ENCODE measurements at regions not wholly inside any gene's neighbourhood (a gene's known extent, or its start where the extent isn't known, plus 50 kb on each side); places are given as distances from the start of the nearest gene placed in this dataset.
"Not testable (repeated sequence)": the region's sequence is repeated elsewhere in the genome, so short reads cannot be mapped to it uniquely, and the experiment has no call there.

GRCh38 chr11:115608976-115609375 is 104.8 kb upstream of the CADM1 start:
- DNase-seq: no peak

DNA sequence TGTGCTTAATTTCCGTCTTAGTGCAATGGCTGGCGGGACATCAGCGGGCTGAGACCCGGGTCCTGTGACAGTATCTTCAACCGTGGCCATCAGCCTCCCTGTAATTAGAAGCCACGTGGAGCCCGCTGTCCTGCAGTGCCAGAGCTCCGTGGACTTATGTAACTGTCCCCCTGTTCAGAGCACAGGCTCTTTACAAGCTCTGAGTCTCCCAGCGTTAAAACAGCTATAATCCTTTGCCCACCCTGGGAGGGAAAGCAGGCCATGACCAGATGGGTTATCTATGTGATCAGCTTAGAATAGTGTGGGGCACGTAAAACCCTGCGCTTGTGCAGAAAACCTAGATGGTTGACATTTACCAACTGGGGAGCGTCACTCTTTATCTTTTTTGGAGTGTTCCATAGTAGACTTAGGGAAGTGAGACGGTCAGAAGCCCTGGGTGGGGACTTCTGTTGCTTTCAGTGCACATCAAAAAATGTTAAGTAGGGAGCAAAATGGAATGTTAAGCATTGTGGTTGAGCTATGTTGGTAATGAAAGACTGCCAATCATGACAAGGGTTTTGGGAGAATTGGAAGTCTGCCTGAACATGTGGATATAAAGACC is 103.5 kb upstream of the CADM1 start:
- DNase-seq: no peak

GRCh38 chr11:115606498-115607220 is 102.4 kb upstream of the CADM1 start:
- no peak for DNase-seq

DNA sequence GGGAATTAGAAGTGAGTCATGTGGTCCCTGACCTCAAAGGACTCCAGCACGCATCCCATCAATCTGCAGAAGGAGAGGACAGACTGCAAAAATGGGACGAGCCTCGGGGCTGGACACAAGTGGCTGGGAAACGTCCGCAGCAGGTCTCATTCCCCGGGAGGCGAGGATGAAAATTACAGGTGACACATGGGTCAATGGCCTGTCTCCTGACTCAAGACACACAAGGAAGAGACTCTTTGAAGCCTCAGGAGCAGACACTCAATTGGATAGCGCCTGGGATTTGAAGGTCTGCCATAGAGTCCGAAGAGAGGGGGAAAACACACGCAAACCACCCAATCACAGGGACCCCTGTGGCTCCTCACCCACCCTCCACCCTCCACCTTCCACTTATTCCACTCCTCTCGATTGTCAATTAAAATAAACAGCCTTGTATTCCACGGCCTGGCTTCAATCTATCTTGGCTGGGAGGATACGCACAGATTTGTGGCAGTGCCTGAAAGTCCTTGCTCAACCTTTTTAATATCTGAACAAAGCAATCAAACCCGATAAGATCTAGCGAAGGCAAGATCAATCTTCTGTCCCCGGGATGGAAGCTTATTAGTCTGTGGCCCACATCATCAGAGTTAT is 101.8 kb upstream of the CADM1 start:
- no peak for DNase-seq

DNA sequence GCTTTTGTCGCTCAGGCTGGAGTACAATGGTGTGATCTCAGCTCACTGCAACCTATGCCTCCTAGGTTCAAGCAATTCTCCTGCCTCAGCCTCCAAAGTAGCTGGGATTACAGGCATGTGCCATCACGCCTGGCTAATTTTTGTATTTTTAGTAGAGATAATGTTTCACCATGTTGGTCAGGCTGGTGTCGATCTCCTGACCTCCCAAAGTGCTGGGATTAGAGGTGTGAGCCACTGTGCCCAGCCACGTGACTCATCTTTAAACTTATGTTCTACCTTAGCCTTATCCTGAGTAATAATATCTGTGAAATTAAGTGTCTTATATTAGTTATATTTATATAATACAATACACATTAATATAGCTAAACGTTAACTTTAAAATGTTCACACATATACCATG is 101.2 kb upstream of the CADM1 start:
- DNase-seq: not testable (repeated sequence)

DNA sequence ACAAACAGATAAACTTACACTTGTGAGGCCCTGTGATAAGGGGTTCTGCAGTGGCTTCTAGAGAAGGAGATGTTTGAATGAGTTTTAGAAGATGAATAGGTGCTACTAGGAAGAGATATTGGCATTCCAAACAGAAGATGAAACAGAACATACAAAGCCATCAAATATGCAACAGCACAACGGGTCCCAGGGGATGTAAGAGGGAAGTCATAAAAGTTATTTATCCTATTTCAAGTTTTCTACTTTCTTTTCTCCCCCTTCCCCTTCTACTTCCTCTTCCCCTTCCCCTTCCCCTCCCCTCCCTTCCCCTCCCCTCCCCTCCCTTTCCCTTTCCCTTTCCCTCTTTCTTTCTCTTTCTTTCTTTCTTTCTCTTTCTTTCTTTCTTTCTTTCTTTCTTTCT is 94.9 kb upstream of the CADM1 start:
- DNase-seq: no peak

DNA sequence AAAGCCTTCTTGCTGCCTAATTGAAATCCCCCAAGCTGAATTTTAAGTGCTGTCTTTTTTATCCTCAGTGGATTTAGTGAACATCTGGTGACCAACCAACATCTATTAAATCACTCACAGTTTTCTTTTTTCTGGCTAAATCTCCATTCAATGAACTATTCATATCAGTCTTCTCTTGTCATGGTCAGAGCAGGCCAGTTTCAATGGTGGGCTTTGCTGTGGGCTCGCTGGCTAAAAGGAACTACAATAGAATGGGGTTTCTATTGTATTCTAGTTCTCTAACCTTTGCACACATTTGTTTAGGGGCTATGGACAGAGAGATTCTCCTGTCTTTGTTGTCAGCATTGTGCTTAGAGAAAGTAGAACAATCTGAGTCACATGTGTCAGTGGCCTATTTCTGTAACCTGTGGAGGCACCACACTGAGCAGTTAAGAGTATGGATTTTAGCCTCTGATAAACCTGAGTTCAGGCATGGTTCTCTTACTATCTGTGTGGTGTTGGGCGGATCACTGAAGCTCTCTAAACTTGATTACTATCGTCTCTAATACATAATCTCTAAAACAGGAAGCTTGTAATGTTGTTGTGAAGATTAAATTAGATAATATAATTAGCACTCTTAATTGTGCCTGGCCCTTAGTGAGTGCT is 94.2 kb upstream of the CADM1 start:
- DNase-seq: no peak

- DNase-seq: no peak
Measured at GRCh38 chr11:115591380-115591779, 87.2 kb upstream of the CADM1 start.

DNA sequence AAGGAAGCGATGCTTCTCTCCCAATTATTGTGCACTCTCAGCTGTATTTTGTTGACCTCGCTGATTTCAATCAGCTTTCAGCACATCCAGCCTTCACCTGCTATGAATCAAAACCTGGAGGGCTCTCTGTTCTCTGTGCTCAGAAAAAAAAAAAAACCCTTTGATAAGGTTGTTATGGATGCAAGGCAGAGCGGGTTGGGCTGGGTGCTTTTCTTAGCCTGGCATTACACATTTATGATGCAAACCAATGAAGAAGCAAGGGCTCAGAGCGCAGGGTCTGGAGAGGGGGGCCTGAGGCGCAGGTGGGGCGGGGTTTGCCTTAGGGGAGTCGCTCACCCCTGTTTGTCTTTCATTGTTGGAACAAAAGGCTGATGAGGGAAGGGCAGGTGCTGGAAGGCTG is 86.0 kb upstream of the CADM1 start:
- DNase-seq: no peak

- no peak for DNase-seq
Measured at GRCh38 chr11:115587718-115588342, 83.6 kb upstream of the CADM1 start.

- no peak for DNase-seq
Measured at GRCh38 chr11:115585361-115586024, 81.3 kb upstream of the CADM1 start.

DNA sequence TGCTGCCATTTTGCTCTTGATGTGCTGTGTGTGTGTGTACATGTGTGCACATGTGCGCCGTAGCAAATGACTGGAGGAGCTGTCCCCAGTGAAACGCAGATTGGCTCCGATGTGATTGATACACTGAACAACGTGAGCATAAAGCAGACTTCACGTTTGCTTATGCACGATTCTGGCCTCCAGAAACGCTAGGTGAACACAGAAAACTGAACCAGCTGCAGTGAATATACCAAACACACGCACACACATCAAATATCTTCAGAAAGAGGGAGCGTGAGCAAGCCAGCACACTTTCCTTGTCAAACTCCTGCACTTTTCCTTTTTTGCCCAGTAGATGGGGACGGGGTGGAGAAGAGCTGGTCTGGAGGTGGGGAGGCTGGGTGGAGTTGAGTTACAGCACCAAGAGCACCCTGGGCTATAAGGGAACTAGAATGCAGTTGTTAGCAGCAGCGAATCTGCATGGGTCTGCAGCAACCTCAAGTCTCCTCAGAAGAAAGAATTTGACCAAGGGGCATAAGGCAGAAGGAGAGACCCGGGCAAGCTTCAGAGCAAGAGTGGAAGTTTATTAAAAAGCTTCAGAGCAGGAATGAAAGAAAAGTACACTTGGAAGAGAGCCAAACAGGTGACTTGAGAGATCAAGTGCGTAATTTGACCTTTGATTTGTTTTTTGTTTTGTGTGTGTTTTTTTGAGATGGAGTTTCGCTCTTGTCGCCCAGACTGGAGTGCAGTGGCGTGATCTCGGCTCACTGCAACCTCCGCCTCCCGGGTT is 77.8 kb upstream of the CADM1 start:
- DNase-seq: no peak

DNA sequence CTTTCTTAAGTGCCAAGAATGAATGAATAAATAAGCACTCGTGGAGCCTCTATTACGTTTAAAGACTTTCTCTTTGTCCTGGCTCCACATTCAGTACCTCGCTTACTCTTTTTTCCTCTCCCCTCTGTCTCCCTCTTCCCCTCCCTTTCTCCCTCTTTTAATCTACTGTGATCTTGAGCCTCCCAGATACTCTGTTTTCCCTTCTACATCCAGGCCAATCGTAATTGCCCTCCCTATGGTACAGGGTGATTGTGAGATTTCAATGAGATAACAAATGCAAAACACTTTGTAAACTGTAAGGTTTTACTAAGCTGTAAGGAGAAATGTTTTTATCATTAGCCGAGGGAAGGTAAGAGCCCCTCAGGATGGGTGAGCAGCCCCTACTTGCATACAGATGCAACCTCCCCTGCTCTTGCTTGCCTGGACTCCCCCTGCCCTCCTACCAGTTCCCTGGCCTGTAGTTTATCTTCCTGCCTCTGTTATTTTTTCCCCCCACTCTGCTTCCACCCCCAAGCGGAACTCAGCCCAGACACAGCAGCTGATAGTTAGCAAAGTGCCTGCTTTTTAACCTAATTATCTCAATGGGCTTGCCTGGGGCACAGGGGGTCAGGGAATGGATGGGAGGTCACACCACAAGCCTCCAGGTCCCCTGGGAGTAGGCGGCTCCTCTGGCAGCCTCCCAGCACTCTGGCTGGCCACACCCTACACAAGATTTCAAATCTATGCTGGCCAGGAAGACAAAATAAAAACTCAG is 76.9 kb upstream of the CADM1 start:
- no peak for DNase-seq

- DNase-seq: no peak
Measured at GRCh38 chr11:115580416-115580815, 76.2 kb upstream of the CADM1 start.

DNA sequence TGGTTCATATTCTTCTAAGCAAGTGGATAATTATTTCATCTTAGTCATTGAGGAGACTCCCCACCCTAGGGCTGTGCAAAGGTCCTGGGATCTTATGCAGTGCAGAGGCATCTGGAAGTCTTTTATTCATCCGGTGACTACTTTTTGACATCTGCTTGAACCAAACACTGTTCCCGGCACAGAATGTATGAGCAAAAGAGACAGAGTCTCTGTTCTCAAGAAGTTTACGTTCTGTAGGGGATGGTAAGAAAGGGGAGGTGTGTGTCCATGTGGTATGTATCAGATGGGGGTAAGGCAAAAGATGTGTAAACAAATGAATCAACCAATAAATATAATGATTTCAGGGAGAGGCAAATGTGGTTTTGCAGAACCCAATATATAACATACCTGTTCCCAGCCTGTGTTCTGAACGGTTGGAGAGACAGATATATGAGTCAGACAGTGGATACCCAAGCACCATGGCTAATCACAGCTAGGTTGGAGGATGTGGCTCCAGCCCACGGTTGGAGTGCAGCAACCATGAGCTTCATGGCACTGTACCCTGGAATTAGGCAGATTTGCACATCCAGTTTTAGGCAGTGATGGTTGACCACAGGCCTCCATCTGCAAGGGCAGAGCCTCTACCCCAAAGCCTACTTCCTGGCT is 75.1 kb upstream of the CADM1 start:
- no peak for DNase-seq

- no peak for DNase-seq
Measured at GRCh38 chr11:115578275-115578674, 74.1 kb upstream of the CADM1 start.

DNA sequence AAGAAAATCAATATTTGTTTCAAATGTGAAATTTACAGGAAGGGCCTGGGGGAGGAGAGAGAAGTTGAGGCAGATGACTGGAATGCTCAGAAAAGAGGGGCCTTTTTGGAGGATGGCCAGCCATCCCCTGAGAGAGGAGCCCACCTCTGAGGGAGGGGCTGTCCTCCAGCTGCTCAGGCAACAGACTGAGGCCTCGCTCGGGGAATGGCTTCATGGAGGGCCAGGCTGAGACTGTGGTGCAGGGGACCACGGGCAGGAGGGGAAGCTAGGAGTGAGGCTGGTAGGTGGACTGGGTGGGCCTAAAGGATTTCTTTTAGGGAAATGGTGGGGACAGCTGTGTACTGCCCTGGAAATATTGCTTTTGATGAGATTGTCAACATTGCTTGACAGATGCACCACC is 73.5 kb upstream of the CADM1 start:
- no peak for DNase-seq

DNA sequence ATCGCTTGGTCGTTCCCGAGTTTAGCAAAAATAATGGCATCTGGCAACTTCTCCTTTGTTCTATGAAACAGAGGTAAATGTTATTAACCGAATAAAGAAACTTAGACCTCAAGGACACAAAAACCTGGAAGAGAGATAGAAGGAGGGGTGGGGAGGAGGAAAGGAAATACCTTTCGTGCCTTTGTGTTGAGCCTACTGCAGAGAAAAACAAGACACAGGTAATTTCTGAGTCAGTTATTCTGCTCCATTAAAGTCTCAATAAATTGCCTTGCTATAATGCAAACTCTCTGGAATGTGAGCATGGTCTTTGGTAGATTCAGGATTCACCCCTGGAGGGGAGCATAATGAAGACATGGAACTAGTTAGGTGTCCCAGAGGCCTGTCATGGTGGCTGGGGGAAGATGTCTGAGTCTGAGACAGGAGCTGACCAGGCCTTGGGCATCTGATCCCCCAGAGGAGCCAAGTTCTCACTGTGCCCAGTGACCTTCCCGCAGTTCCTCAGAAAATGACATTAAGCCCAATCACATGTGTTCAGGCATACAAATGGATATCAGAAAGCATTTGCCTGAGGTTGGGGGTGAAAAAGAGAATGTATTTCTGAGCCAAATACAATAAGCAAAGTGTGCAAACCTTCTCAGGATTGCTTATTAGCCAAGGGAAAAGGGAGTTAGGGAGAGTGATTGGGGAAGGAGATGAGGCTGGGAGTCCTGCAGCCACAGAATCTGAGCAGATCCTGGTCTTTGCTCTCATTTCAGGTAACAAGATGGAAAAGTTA is 72.6 kb upstream of the CADM1 start:
- no peak for DNase-seq

DNA sequence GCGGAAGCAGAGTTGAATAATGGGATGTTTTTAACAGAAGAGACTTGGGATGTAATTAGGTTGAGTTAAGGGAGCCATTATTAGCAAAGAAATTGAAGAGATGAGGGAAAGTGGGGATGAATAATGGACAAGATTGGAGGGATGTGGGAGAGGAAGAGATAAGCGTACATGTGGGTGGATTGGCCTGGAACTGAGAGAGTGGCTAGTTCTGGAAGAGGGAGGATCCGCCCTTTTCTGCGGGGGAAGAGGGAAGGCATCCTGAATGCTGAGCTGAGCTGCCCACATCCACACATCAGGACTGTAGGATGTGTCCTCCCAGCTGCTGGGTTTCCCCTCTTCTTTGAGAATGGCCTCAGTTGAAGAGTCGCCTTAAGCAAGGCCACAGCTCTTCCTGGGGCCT is 68.3 kb upstream of the CADM1 start:
- DNase-seq: no peak

DNA sequence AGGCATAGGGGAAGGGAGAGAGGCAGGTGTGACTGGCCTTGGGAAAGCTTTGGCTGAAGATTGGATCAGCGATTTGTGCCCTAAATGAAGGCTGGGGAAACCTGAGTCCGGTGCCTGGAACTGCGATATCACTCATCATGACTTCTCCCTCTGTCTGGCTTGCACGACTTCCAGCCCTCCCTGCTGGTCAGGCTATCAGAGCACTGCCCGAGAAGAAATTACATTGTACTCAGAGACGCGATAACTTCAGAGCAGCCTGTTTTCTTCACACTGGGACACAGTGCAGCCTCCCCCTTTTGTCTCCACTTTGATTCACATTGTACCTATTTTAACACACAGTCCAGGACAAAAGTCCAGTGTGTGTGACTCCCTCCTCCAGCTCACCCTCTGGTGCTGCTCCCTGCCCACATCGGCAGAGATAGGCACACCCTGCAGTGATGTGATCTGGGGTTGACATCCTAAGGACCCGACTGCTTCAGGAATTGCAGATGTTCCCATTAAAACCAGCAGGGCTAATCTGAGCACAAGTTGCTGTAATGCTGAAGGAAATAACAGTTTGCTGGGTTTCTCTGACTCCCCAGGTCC is 62.1 kb upstream of the CADM1 start:
- DNase-seq: no peak

All from CD4-positive, alpha-beta T cell treated with Interferon alpha-2 for 1 hour (primary cell).